Activated CD4-positive, alpha-beta T cell treated with anti-CD3 and anti-CD28 coated beads, Interleukin-10, Interleukin-2, amounts not matched to agents 100 ng/mL and 50 ng/mL, durations not matched to agents 16 hours and 8 hours (primary cell): ENCODE measurements at regions not wholly inside any gene's neighbourhood (a gene's known extent, or its start where the extent isn't known, plus 50 kb on each side); places are given as distances from the start of the nearest gene placed in this dataset.

ENCODE experiments used
- DNase-seq: peaks from one replicate; pipeline ENCODE4 v3.0.0-alpha.2; 2020

DNA sequence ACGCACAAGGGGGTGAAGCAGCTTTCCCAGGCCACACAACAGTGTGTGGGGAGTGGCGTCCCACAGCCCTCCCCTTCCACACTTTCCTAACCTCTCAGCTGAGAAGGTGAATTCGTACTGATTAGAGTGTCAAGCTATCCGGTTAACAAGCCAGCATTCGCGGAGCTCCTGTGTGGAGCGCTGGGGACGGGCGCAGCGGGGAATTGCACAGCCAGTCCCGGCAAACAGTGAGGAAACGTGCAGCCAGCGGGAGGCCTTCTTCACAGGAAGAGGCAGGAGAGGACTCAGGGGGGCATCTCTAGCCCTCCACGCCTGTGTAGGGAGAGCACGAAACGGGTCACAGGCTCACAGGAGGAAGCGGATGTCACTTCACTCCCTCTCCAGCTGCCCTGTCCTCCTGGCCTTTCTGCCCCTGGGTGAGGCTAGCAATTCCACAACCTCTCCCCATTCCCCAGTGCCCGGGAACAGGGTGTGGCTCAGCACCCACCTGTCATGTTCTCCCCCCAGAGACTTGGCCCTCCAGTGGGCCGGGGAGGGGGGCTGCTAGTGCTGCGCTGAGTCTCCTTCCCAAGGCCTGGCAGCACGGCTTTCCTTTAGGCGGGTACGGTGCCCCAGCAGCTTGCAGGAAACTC, 117.3 kb downstream of the CPZ start:
- DNase-seq: no peak

GRCh38 chr4:8709050-8709728, 116.6 kb downstream of the CPZ start:
- no peak for DNase-seq

DNA sequence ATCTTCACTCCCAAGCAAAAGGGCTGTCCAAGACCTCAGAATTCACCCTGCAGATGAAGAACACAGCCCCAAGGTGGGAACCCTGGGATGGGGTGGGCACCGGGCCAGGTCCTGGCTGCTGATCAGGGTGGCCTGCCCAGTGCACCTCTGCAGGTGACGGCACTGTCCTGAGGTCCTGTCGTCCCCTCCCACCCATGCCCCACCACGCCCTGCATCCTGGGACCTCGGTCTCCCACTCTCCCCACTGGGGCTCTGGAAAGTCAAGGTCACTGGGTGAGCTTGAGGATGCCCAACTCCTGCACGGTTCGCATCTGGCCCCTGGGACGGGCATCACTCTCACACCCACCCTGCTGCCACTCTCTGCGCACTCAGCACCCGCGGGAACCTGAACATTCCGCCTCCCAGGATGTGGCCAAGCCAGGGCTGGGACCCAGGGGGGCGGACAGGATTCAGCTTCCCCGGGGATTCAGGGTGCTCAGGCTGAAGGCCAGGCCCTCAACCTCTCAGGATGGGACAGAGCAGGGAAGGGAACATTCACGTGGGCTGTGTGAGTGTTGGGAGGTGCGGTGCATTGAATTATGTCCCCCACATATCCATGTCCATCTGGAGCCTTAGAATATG, 115.9 kb downstream of the CPZ start:
- DNase-seq: no peak

DNA sequence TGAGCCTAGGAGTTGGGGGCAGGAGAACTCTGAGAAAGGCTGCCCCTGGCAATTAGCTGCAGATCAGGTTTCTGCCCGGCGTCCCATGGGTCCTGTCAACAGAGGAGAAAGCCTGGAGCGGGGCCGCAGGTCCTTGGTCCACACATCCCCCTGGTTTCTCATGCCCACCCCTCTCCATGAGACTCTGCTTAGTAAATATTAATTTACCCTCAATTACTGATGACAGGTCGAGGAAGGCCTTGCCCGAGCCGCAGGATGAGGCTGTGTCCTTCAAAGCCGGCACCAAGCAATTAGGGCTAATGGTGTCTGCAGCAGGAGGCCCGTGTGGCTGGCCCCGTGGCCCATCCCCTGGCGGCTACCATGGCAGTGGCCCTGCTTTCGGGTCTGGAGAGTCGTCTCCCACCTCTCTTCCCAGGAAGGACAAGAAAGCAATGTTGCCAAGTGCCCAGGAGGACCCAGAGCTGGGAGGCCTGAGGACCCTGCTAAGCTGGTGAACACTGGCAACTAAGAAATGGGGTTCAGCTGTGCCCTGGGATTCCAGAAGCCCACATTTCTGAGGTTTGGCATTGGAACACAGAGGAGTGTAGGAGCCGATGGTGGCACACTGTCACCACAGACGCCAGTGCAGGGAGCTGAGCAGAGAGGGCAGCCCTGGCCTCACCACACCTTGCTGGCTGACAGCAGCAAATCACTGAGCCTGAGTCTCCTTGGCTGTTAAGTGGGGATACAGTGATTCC, 114.6 kb downstream of the CPZ start:
- no peak for DNase-seq

DNA sequence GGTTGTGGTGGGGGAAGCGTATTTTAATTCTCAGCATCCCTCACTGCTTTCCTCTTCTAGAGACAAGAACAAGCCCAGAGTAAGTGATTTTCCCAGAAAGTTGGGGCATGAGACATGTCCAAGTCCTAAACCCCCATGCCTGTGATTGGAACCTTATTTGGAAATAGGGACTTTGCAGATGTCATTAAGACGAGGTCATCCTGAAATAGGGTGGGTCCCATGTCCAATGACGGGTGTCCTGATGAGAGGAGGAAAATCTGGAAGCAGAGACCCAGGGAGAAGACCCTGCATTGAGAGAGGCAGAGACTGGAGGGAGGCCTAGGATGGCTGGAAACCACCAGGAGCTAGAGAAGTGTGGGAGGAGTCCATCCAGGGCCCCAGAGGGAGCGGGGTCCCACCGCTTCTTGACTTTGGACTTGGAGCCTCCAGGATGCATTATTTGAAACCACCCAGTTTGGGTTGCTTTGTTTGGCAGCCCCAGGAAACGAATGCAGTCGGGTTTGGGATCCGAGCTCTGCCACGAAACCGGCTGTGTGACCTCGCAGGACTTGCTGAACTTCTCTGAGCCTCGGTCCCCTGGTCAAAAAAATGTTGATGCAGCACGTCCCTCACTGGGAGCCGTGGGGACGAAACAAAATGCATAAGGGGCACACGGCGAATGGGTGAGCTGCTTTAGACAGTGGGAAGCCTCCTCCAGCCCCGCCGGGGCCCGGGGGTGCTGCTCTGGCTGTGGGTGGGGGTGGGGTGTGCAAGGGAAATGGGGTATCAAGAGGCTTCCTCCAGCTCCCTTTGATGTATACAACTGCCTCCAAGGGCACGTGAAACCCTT, 113.9 kb downstream of the CPZ start:
- no peak for DNase-seq

DNA sequence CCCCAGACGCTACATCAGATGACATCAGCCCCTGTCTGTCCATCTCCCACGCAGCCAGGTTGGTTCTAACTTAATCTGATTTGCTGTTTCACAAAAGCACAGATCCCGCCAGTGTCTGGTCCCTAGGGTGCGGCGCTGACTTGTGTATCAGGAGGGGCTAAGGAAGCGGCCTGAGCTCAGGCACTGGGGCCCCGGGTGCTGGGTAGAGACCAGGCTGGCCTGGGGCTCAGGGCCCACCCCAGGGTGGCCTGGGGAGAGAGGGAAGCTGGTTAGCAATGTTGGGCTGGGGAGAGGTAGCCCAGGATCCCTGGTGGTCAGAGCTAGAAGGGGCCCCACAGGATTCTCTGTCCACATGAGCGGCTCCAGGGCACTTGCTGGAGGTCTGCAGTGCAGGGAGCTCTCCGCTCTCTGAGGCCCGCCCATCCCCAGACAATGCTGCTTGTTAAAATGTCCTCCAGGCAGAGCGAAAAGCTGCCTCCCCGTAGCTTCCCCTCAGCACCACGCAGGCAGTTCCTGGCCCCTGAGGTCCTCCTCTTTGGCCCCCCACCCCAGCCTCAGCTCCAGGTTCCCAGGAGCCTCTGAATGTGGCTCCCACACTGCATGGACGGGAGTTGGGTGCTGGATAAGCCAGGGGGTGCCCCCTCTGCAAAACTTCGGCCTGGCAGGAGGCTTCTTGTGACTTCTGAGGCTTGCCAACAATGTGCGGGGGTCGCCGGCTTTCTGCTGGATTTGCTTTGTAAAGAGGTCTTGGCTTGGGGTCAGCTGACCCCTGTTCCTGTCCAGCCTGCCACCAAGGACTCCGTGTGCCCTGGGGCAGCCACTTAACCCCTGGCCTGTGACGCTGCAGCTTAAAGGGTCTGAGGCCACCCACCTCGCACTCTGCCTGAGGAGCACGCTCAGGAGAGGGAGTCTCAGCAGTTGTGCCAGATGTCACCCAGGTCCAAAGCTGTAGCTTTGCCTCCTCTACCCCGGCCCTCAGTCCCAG, 112.9 kb downstream of the CPZ start:
- DNase-seq: no peak

- no peak for DNase-seq
Measured at GRCh38 chr4:8704632-8705031, 112.1 kb downstream of the CPZ start.

DNA sequence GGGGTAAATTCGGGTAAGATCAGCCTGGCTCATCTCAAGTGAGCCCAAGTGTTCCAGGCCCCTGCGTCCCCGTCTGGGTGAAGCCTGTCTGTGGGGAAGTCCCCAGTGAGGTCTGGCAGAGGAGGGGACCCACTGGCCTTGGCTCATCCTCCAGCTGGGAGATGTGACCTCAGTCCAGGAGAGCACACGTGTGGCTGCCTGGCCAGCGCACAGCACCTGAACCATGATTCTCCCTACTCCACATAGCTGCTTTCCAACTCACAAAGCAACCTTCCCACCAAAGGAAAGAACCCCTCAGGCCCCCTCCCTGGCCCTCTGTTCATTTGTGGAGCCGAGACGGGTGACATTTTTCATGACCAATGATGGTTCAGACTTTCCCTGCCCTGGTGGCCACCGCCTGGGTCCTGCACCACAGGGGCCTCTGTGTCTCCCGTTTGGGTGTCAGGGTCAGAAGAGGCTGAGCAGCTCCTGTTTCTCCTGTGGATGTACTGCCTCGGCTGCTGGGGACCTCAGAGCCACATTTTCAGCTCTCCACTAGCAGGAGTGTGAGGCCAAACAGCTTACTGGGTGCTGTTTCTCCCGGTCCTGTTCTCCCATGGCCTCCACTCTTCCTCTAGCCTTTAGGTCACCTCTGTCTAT, 111.4 kb downstream of the CPZ start:
- DNase-seq: no peak

- no peak for DNase-seq
Measured at GRCh38 chr4:8703401-8703696, 110.8 kb downstream of the CPZ start.

- DNase-seq: no peak
Measured at GRCh38 chr4:8702516-8703400, 110.2 kb downstream of the CPZ start.

DNA sequence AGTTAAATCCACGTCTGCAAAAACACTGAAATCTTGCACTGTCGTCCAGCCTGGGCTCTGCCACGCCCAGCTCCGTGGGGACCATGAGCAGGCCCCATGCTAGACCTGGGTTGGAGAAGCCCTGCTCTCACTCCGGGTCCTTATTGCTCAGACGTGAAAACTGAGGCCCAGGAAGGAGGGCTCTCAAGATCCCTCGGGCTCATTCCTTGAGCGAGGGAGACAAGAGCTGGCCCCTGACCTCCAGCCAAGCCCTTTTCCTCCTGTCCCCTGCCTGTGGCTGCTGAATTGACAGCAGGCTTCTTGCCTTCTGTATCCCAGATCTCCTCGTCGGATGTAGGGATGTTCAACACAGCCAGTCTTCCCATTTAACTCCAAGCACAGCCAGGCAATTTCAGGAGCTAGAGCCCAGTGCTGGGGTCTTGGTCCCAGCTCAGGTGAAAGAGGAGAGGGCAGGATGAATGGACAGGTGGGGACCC, 109.5 kb downstream of the CPZ start:
- no peak for DNase-seq

GRCh38 chr4:8701126-8702019, 108.8 kb downstream of the CPZ start:
- DNase-seq: no peak

DNA sequence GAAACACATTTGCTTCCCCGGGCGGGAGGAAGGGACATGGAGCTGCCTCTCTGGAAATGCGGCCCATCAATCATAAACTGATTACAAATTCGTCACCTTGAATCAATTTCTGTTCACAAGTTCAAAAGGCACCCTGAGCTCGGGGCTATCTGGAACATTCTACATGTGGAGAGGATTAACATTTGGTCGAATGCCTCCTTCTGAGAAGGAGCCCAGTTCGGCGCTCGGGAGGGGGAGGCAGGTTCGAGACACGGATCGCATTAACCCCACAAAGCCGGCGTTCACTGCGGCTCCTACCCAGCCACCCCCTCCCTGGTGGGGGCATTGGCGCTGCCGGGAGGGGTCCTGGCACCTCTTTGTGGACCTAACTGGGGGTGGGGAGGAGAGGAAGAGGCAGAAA, 108.0 kb downstream of the CPZ start:
- no peak for DNase-seq

DNA sequence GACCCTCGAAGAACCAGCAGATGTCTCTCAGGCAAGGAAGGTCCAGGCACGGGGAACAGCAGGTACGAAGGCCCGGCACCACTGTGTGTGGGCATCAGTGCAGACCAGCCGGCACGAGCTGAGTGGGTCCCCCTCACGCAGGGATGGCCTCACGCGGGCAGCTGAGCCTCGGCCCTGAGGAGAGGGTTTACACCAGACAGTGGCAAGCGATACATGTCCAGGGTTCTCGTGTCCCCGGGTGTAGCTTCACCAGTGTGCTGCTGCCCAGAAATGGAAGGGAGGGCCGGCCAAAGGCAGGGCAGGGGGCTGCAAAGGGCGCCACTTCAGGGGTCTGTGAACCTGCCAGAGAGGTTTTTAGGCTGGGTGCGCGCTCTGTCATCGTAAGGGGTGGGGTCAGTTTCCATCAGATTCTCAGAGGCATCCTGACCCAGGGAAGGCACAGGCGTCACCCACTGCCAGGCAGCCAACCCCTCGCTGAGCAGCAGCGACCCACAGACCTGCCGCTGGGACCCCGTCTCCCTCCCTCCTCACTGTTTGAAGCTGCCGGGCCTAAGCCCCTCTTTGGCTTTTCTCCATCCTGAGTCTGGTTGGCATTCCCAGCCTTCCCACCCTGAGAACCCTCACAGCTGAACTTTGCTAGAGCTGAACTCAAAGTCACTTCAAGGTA, 107.0 kb downstream of the CPZ start:
- DNase-seq: no peak

DNA sequence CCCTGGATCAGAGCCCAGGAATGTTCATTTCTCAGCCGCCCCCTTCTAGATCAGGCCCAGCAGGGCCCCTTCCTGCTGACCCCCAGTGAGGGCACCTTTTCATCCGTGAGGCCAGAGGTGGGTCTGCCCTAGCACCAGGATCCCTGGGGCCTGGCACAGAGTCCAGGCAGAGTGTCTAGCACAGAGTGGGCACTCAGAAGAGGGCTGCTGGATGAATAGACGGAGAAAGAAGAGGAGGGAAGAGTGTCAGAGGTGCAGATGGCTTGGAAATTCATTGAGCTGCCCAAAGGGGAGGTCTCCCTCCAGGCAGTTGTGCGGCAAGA, 106.5 kb downstream of the CPZ start:
- no peak for DNase-seq

DNA sequence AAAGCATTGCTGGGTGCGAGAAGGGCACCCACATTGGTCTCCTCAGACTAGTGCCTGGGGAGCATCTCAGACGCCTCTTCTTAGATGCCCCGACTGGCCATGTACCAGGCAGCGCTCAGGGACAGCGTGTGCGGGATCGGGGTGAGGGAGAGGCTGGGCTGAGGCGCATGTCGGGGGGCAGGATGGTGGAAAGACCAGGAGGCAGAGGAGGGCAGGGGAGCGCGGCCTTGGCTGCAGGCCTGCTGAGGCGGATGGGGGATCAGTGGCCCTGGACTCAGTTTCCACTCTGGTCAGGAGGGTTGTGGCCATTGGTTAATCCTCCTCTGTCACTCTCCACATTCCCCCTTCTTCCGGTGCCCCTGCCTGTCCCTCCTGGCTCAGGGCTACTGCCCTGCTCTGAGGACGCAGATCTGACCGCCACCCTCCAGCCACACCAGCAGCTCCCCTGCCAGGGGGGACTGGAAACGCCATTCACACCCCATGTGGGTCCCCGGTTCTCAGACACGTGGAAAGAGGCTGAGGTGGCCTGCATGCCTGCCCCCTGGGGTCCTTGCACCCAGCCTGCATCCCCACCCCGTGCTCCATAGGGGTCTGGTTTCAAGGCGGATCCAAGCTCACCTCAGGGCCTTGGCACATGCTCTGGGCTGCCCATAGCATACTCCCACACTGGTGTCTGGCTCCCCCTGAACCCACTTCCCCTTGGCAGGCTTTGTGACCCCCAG, 105.9 kb downstream of the CPZ start:
- DNase-seq: no peak

GRCh38 chr4:8697826-8698225, 105.3 kb downstream of the CPZ start:
- no peak for DNase-seq
